ENCODE measurements at regions not wholly inside any gene's neighbourhood (a gene's known extent, or its start where the extent isn't known, plus 50 kb on each side); places are given as distances from the start of the nearest gene placed in this dataset.

- H3K36me3 ChIP-seq (ENCODE audit: control insufficient read depth, insufficient read depth, low read length, severe bottlenecking), result no peaks in the 10 kb centered on the region
- no peaks in the 10 kb centered on the region for H3K27me3 ChIP-seq (replicated peaks; ENCODE audit: control insufficient read depth, insufficient read depth, low read length)
- no peak overlapping the region for H3K9ac ChIP-seq (ENCODE audit: low read length)
- no peak for DNase-seq (ENCODE audit: low read depth)
- H3K4me3 ChIP-seq (ENCODE audit: low read length), result no peak overlapping the region
- H3K9me3 ChIP-seq (ENCODE audit: control insufficient read depth, low read length), result peaks cover 4% of the 10 kb centered on the region
- peaks cover 11% of the 10 kb centered on the region for H3K4me1 ChIP-seq (ENCODE audit: control insufficient read depth, insufficient read depth, low read length)
Measured at GRCh38 chr2:172658945-172659344, 76.7 kb upstream of the RAPGEF4 start.

- DNase-seq (ENCODE audit: low read depth), result no peak
- H3K4me3 ChIP-seq (ENCODE audit: low read length), result no peak overlapping the region
- H3K9me3 ChIP-seq (ENCODE audit: control insufficient read depth, low read length), result peaks cover 7% of the 10 kb centered on the region
- no peaks in the 10 kb centered on the region for H3K4me1 ChIP-seq (ENCODE audit: control insufficient read depth, insufficient read depth, low read length)
- no peak overlapping the region for H3K9ac ChIP-seq (ENCODE audit: low read length)
- H3K36me3 ChIP-seq (ENCODE audit: control insufficient read depth, insufficient read depth, low read length, severe bottlenecking), result no peaks in the 10 kb centered on the region
- no peaks in the 10 kb centered on the region for H3K27me3 ChIP-seq (replicated peaks; ENCODE audit: control insufficient read depth, insufficient read depth, low read length)
Measured at GRCh38 chr2:172662099-172662498, 73.5 kb upstream of the RAPGEF4 start.

GRCh38 chr2:172664766-172665165, 70.9 kb upstream of the RAPGEF4 start:
- no peak overlapping the region for H3K4me3 ChIP-seq (ENCODE audit: low read length)
- peaks cover 3% of the 10 kb centered on the region for H3K9me3 ChIP-seq (ENCODE audit: control insufficient read depth, low read length)
- peaks cover 11% of the 10 kb centered on the region for H3K4me1 ChIP-seq (ENCODE audit: control insufficient read depth, insufficient read depth, low read length)
- no peaks in the 10 kb centered on the region for H3K27me3 ChIP-seq (replicated peaks; ENCODE audit: control insufficient read depth, insufficient read depth, low read length)
- DNase-seq (ENCODE audit: low read depth), result peak; percentile 35
- H3K9ac ChIP-seq (ENCODE audit: low read length), result no peak overlapping the region
- no peaks in the 10 kb centered on the region for H3K36me3 ChIP-seq (ENCODE audit: control insufficient read depth, insufficient read depth, low read length, severe bottlenecking)

GRCh38 chr2:172667581-172668325, 67.9 kb upstream of the RAPGEF4 start:
- no peak overlapping the region for H3K4me3 ChIP-seq (ENCODE audit: low read length)
- no peaks in the 10 kb centered on the region for H3K27me3 ChIP-seq (replicated peaks; ENCODE audit: control insufficient read depth, insufficient read depth, low read length)
- H3K4me1 ChIP-seq (ENCODE audit: control insufficient read depth, insufficient read depth, low read length), result peaks cover 30% of the 10 kb centered on the region
- H3K9me3 ChIP-seq (ENCODE audit: control insufficient read depth, low read length), result peaks cover 3% of the 10 kb centered on the region
- no peaks in the 10 kb centered on the region for H3K36me3 ChIP-seq (ENCODE audit: control insufficient read depth, insufficient read depth, low read length, severe bottlenecking)
- DNase-seq (ENCODE audit: low read depth), result peak; percentile 43
- no peak overlapping the region for H3K9ac ChIP-seq (ENCODE audit: low read length)

- Histone ChIP-seq H3K9me3 (ENCODE audit: control insufficient read depth, low read length) (peaks cover 4% of the 10 kb centered on the region), H3K27me3 (replicated peaks; ENCODE audit: control insufficient read depth, insufficient read depth, low read length) (no peaks in the 10 kb centered on the region), H3K4me3 (ENCODE audit: low read length) (no peak overlapping the region), H3K36me3 (ENCODE audit: control insufficient read depth, insufficient read depth, low read length, severe bottlenecking) (no peaks in the 10 kb centered on the region), H3K4me1 (ENCODE audit: control insufficient read depth, insufficient read depth, low read length) (peaks cover 38% of the 10 kb centered on the region), H3K9ac (ENCODE audit: low read length) (no peak overlapping the region)
- no peak for DNase-seq (ENCODE audit: low read depth)
Measured at GRCh38 chr2:172671501-172671900, 64.1 kb upstream of the RAPGEF4 start.

- Histone ChIP-seq H3K9me3 (ENCODE audit: control insufficient read depth, low read length) (peaks cover 4% of the 10 kb centered on the region), H3K4me3 (ENCODE audit: low read length) (no peak overlapping the region), H3K9ac (ENCODE audit: low read length) (no peak overlapping the region), H3K36me3 (ENCODE audit: control insufficient read depth, insufficient read depth, low read length, severe bottlenecking) (no peaks in the 10 kb centered on the region), H3K4me1 (ENCODE audit: control insufficient read depth, insufficient read depth, low read length) (peaks cover 38% of the 10 kb centered on the region), H3K27me3 (replicated peaks; ENCODE audit: control insufficient read depth, insufficient read depth, low read length) (no peaks in the 10 kb centered on the region)
- DNase-seq (ENCODE audit: low read depth), result no peak
Measured at GRCh38 chr2:172672114-172672513, 63.5 kb upstream of the RAPGEF4 start.

GRCh38 chr2:172673056-172673683, 62.5 kb upstream of the RAPGEF4 start:
- no peak overlapping the region for H3K9ac ChIP-seq (ENCODE audit: low read length)
- peaks cover 4% of the 10 kb centered on the region for H3K9me3 ChIP-seq (ENCODE audit: control insufficient read depth, low read length)
- no peaks in the 10 kb centered on the region for H3K27me3 ChIP-seq (replicated peaks; ENCODE audit: control insufficient read depth, insufficient read depth, low read length)
- no peak overlapping the region for H3K4me3 ChIP-seq (ENCODE audit: low read length)
- H3K4me1 ChIP-seq (ENCODE audit: control insufficient read depth, insufficient read depth, low read length), result peaks cover 29% of the 10 kb centered on the region
- no peaks in the 10 kb centered on the region for H3K36me3 ChIP-seq (ENCODE audit: control insufficient read depth, insufficient read depth, low read length, severe bottlenecking)
- no peak for DNase-seq (ENCODE audit: low read depth)

GRCh38 chr2:172674034-172674967, 61.3 kb upstream of the RAPGEF4 start:
- H3K4me1 ChIP-seq (ENCODE audit: control insufficient read depth, insufficient read depth, low read length), result peaks cover 27% of the 10 kb centered on the region
- DNase-seq (ENCODE audit: low read depth), result no peak
- H3K4me3 ChIP-seq (ENCODE audit: low read length), result no peak overlapping the region

GRCh38 chr2:172674968-172675303, 60.7 kb upstream of the RAPGEF4 start:
- H3K9ac ChIP-seq (ENCODE audit: low read length), result no peak overlapping the region
- no peak overlapping the region for H3K4me3 ChIP-seq (ENCODE audit: low read length)
- peaks cover 4% of the 10 kb centered on the region for H3K9me3 ChIP-seq (ENCODE audit: control insufficient read depth, low read length)
- H3K27me3 ChIP-seq (replicated peaks; ENCODE audit: control insufficient read depth, insufficient read depth, low read length), result no peaks in the 10 kb centered on the region
- H3K4me1 ChIP-seq (ENCODE audit: control insufficient read depth, insufficient read depth, low read length), result peaks cover 27% of the 10 kb centered on the region
- DNase-seq (ENCODE audit: low read depth), result no peak
- H3K36me3 ChIP-seq (ENCODE audit: control insufficient read depth, insufficient read depth, low read length, severe bottlenecking), result no peaks in the 10 kb centered on the region

More at GRCh38 chr2:172674034-172674967, 61.3 kb upstream of the RAPGEF4 start:
- H3K9ac ChIP-seq (ENCODE audit: low read length), result no peak overlapping the region
- H3K9me3 ChIP-seq (ENCODE audit: control insufficient read depth, low read length), result peaks cover 4% of the 10 kb centered on the region
- no peaks in the 10 kb centered on the region for H3K27me3 ChIP-seq (replicated peaks; ENCODE audit: control insufficient read depth, insufficient read depth, low read length)
- no peaks in the 10 kb centered on the region for H3K36me3 ChIP-seq (ENCODE audit: control insufficient read depth, insufficient read depth, low read length, severe bottlenecking)

GRCh38 chr2:172677363-172677762, 58.3 kb upstream of the RAPGEF4 start:
- Histone ChIP-seq H3K36me3 (ENCODE audit: control insufficient read depth, insufficient read depth, low read length, severe bottlenecking) (no peaks in the 10 kb centered on the region), H3K9me3 (ENCODE audit: control insufficient read depth, low read length) (peaks cover 4% of the 10 kb centered on the region), H3K9ac (ENCODE audit: low read length) (no peak overlapping the region), H3K4me3 (ENCODE audit: low read length) (no peak overlapping the region), H3K4me1 (ENCODE audit: control insufficient read depth, insufficient read depth, low read length) (peaks cover 12% of the 10 kb centered on the region), H3K27me3 (replicated peaks; ENCODE audit: control insufficient read depth, insufficient read depth, low read length) (no peaks in the 10 kb centered on the region)
- no peak for DNase-seq (ENCODE audit: low read depth)

GRCh38 chr2:172680436-172681068, 55.1 kb upstream of the RAPGEF4 start:
- no peak overlapping the region for H3K4me3 ChIP-seq (ENCODE audit: low read length)
- peaks cover 4% of the 10 kb centered on the region for H3K9me3 ChIP-seq (ENCODE audit: control insufficient read depth, low read length)
- no peaks in the 10 kb centered on the region for H3K27me3 ChIP-seq (replicated peaks; ENCODE audit: control insufficient read depth, insufficient read depth, low read length)
- H3K9ac ChIP-seq (ENCODE audit: low read length), result no peak overlapping the region
- no peaks in the 10 kb centered on the region for H3K4me1 ChIP-seq (ENCODE audit: control insufficient read depth, insufficient read depth, low read length)
- no peak for DNase-seq (ENCODE audit: low read depth)
- H3K36me3 ChIP-seq (ENCODE audit: control insufficient read depth, insufficient read depth, low read length, severe bottlenecking), result no peaks in the 10 kb centered on the region

All from adipocyte (in vitro differentiated cells).